ENCODE measurements at regions not wholly inside any gene's neighbourhood (a gene's known extent, or its start where the extent isn't known, plus 50 kb on each side); places are given as distances from the start of the nearest gene placed in this dataset.

GRCh38 chr7:114086537-114086913 lies 167.7 kb upstream of the PPP1R3A start:
- no peak for TF ChIP-seq CTCF (conservative IDR thresholded peaks at IDR 0.05)
- H3K27ac ChIP-seq = no peak overlapping the region

DNA sequence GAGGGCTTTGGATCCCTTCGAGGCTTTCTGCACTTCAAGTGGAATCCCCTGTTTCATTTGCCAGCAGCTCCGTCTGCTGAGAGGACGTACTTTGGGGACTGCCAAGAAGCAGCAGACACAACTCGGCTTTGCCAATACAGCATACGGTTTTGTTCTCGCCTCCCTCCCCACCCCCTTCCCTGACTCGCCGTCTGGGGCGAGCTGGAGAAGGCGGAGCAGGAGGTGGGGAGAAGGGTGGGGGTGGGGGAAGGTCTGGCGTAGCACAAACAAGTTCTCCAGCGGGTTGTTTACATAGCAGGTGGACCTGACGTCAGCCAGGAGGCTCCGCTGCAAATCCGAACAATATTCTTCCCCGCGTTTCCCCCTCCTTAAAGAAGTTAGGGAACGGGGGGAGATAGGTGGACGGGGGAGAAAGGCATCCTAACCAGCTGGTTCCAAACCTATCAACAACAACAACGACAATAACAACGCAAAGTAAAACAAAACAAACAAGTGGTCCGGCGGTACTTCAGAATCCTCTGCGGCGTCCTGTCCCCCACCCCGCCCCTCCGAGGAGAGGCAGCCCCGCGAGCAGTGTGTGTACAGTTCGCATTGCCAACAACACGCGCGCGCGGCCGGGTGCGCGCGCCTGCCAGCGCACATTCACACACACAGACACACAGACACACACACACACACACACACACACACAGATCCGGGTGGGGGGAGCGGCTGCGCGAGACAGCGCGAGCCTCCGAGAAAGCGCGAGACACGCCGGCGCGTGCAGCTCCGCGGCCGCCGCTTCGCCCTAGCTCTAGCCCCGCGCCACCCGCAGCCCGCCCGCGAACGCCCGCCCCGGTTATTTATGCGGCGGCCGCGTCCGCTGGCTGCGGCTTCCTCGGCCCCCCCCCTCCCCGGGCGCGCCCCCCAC lies 167.0 kb upstream of the PPP1R3A start:
- H3K27ac ChIP-seq = no peak overlapping the region
- no peak for TF ChIP-seq CTCF (conservative IDR thresholded peaks at IDR 0.05)

- no peak for TF ChIP-seq CTCF (conservative IDR thresholded peaks at IDR 0.05)
Measured at GRCh38 chr7:114085313-114085591, 166.4 kb upstream of the PPP1R3A start.

GRCh38 chr7:114084472-114085312 lies 165.9 kb upstream of the PPP1R3A start:
- H3K27ac ChIP-seq = no peak overlapping the region
- no peak for TF ChIP-seq CTCF (conservative IDR thresholded peaks at IDR 0.05)

More at GRCh38 chr7:114085313-114085591, 166.4 kb upstream of the PPP1R3A start:
- H3K27ac ChIP-seq = no peak overlapping the region

DNA sequence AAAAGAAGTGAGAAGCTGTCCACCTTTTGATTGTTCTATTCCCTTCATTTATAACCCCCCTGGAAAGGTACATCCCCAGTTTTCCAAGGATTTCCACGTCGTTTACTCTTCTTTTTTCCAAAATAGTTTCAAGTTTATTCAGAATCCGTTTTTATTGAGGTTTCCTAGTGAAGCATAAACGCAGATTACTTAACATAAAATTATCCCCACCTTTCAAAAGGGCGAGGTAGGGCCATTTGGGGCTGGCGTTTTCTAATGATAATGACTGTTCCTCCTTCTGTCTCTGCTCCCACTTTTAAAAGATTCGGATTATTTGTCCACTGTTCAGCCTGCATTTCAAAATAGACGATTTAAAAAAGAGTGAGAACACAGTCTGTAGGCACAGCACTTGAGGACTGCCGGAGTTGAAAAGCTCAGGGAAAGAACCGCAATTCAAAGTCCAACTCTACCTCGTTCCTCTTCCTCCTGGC lies 165.2 kb upstream of the PPP1R3A start:
- no peak overlapping the region for H3K27ac ChIP-seq

GRCh38 chr7:114083166-114084001 lies 164.6 kb upstream of the PPP1R3A start:
- TF ChIP-seq CTCF (conservative IDR thresholded peaks at IDR 0.05) = no peak
- no peak overlapping the region for H3K27ac ChIP-seq

More for the DNA sequence above, 165.2 kb upstream of the PPP1R3A start:
- TF ChIP-seq CTCF (conservative IDR thresholded peaks at IDR 0.05) = no peak
